SK-N-SH treated with all-trans-retinoic acid at 6 μM for 48 hours (cell line): ENCODE measurements at regions not wholly inside any gene's neighbourhood (a gene's known extent, or its start where the extent isn't known, plus 50 kb on each side); places are given as distances from the start of the nearest gene placed in this dataset.

ENCODE experiments used
- OSR1 ChIP-seq: fragments of 250-450 bp; sonication (Bioruptor Pico); IDR thresholded peaks from 2 replicates; pipeline ENCODE4 v1.8.0; 2022; ENCODE audit warnings: moderate library complexity, mild to moderate bottlenecking, inconsistent platforms
- ZFP3 ChIP-seq: fragments of 250-450 bp; sonication (Bioruptor Pico); IDR thresholded peaks from 2 replicates; pipeline ENCODE4 v1.5.0; 2020; ENCODE audit warnings: mild to moderate bottlenecking, moderate library complexity
- ZFP30 ChIP-seq: fragments of 450-650 bp; formaldehyde crosslinking; IDR thresholded peaks from 2 replicates; pipeline ENCODE4 v1.5.0; 2022; ENCODE audit warnings: mild to moderate bottlenecking, moderate library complexity
- ZNF8 ChIP-seq: fragments of 450-650 bp; formaldehyde crosslinking; IDR thresholded peaks from 2 replicates; pipeline ENCODE4 v1.5.0; 2020; ENCODE audit warnings: mild to moderate bottlenecking, moderate library complexity
- TF ChIP-seq, protein P1 (sequence below): fragments of 250-450 bp; sonication (Bioruptor Pico); IDR thresholded peaks from 2 replicates; pipeline ENCODE4 v1.8.0; 2021; ENCODE audit warnings: low read depth, mild to moderate bottlenecking, moderate library complexity, borderline replicate concordance
- TF ChIP-seq, protein P2 (sequence below): fragments of 250-450 bp; sonication (Bioruptor Pico); IDR thresholded peaks from 2 replicates; pipeline ENCODE4 v1.5.1; 2020; ENCODE audit warnings: low read depth, mild to moderate bottlenecking, moderate library complexity

DNA sequence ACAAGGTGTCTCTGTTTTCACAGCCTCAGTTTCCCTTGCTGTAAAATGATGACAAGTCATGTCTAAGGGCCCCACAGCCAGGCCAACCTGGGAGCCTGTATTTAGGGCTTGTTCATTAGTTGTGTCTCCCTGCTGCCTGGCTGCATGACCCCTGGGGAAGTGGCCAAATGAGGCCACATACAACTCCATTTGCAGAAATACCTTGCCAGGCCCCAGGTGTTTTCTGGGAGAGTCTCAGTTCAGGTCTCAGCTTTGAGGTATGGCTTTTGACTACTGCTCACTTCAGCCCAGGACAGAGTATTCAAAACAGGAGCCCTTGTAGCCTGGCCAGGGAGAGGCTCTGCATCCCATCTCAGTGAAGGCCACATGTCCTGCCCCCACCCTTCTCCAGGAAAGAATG lies 202.5 kb upstream of the MAMLD1 start:
- TF ChIP-seq ZNF8 (CRISPR knock-in tag) (no peak), ZFP30 (CRISPR knock-in tag) (no peak), ZFP3 (CRISPR knock-in tag) (no peak), OSR1 (CRISPR knock-in tag) (no peak)
- TF ChIP-seq, protein P1, sequence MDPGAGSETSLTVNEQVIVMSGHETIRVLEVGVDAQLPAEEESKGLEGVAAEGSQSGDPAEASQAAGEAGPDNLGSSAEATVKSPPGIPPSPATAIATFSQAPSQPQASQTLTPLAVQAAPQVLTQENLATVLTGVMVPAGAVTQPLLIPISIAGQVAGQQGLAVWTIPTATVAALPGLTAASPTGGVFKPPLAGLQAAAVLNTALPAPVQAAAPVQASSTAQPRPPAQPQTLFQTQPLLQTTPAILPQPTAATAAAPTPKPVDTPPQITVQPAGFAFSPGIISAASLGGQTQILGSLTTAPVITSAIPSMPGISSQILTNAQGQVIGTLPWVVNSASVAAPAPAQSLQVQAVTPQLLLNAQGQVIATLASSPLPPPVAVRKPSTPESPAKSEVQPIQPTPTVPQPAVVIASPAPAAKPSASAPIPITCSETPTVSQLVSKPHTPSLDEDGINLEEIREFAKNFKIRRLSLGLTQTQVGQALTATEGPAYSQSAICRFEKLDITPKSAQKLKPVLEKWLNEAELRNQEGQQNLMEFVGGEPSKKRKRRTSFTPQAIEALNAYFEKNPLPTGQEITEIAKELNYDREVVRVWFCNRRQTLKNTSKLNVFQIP (CRISPR knock-in tag), result no peak
- TF ChIP-seq, protein P2, sequence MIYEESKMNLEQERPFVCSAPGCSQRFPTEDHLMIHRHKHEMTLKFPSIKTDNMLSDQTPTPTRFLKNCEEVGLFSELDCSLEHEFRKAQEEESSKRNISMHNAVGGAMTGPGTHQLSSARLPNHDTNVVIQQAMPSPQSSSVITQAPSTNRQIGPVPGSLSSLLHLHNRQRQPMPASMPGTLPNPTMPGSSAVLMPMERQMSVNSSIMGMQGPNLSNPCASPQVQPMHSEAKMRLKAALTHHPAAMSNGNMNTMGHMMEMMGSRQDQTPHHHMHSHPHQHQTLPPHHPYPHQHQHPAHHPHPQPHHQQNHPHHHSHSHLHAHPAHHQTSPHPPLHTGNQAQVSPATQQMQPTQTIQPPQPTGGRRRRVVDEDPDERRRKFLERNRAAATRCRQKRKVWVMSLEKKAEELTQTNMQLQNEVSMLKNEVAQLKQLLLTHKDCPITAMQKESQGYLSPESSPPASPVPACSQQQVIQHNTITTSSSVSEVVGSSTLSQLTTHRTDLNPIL (CRISPR knock-in tag), result no peak
